HCT116 (cell line): ENCODE measurements at regions not wholly inside any gene's neighbourhood (a gene's known extent, or its start where the extent isn't known, plus 50 kb on each side); places are given as distances from the start of the nearest gene placed in this dataset.

Experiments used
- EGR1 ChIP-seq: IDR thresholded peaks from 2 replicates; pipeline ENCODE4 v1.6.1; 2012; ENCODE audit warnings: low read depth
- EZH2 ChIP-seq: fragments of 200-600 bp; sonication (generic); IDR thresholded peaks from 2 replicates; pipeline ENCODE4 v1.6.1; 2017; ENCODE audit warnings: antibody characterized with exemption, mixed run types
- EZH2phosphoT487 ChIP-seq: fragments of 200-600 bp; IDR thresholded peaks from 2 replicates; pipeline ENCODE4 v1.6.1; 2018; ENCODE audit warnings: antibody characterized with exemption, borderline replicate concordance
- JUND ChIP-seq: IDR thresholded peaks from 2 replicates; pipeline ENCODE4 v1.6.1; 2012
- POLR2A ChIP-seq: IDR thresholded peaks from 2 replicates; pipeline ENCODE4 v1.7.0; 2011; ENCODE audit warnings: borderline replicate concordance; ENCODE audit not compliant: insufficient read depth, insufficient read length; ENCODE audit errors: extremely low read depth
- POLR2AphosphoS5 ChIP-seq: IDR thresholded peaks from 2 replicates; pipeline ENCODE4 v1.6.1; 2011; ENCODE audit warnings: mild to moderate bottlenecking, low read depth, low read length, moderate library complexity
- RAD21 ChIP-seq: IDR thresholded peaks from 2 replicates; pipeline ENCODE4 v1.6.1; 2012; ENCODE audit warnings: low read depth, mild to moderate bottlenecking
- REST ChIP-seq: IDR thresholded peaks from 2 replicates; pipeline ENCODE4 v1.6.1; 2012; ENCODE audit warnings: low read depth
- SIN3A ChIP-seq: IDR thresholded peaks from 2 replicates; pipeline ENCODE4 v1.6.1; 2012; ENCODE audit warnings: low read depth
- ZBTB33 ChIP-seq: IDR thresholded peaks from 2 replicates; pipeline ENCODE4 v1.6.1; 2011; ENCODE audit warnings: mild to moderate bottlenecking, low read length, moderate library complexity; ENCODE audit not compliant: insufficient replicate concordance; ENCODE audit errors: extremely low read depth
- TF ChIP-seq, protein P1 (sequence below), 3 experiments: fragments of 200-600 bp in 1 of 3; sonication (generic) in 1 of 3; IDR thresholded peaks in 2 of 3; conservative IDR thresholded peaks in 1 of 3; 2 replicates each; pipeline ENCODE4 v1.5.1; 2012 to 2017; ENCODE audit warnings: low read depth in 2 of 3, low read length in 2 of 3, antibody characterized with exemption in 1 of 3, borderline replicate concordance in 1 of 3, control low read depth in 1 of 3, mild to moderate bottlenecking in 1 of 3, mixed read lengths in 1 of 3, mixed run types in 1 of 3, moderate library complexity in 1 of 3; ENCODE audit not compliant: insufficient read depth in 1 of 3

DNA sequence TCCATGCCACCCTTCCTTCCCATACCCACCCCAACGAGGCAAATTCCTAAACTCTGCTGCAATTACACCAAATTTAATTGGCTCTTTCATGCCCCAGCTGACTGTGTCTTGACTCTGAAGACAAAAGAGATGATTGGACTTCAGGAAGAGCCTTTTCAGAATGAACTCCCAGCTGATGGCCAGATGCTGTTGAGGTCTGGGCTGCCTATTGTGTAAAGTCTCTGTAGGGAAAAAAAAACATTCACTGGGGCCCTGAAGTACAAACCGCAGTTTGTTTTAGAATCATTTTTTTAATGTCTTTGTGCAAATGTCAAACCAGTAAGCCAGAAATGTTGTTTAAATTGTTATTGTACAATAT lies 174.8 kb downstream of the HHIP start:
- TF ChIP-seq EGR1 (no peak), ZBTB33 (no peak), POLR2A (no peak), EZH2 (no peak), POLR2AphosphoS5 (no peak), SIN3A (no peak), JUND (no peak), RAD21 (no peak), REST (no peak), EZH2phosphoT487 (no peak)
- TF ChIP-seq, protein P1, sequence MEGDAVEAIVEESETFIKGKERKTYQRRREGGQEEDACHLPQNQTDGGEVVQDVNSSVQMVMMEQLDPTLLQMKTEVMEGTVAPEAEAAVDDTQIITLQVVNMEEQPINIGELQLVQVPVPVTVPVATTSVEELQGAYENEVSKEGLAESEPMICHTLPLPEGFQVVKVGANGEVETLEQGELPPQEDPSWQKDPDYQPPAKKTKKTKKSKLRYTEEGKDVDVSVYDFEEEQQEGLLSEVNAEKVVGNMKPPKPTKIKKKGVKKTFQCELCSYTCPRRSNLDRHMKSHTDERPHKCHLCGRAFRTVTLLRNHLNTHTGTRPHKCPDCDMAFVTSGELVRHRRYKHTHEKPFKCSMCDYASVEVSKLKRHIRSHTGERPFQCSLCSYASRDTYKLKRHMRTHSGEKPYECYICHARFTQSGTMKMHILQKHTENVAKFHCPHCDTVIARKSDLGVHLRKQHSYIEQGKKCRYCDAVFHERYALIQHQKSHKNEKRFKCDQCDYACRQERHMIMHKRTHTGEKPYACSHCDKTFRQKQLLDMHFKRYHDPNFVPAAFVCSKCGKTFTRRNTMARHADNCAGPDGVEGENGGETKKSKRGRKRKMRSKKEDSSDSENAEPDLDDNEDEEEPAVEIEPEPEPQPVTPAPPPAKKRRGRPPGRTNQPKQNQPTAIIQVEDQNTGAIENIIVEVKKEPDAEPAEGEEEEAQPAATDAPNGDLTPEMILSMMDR (IDR thresholded peaks at IDR 0.05 in 2 of 3, conservative IDR thresholded peaks at IDR 0.05 in 1 of 3; ENCODE audit: borderline replicate concordance in 1 of 3, insufficient read depth in 1 of 3, low read depth in 2 of 3, low read length in 2 of 3), result no peak
